Aorta (tissue), 5 donors: ENCODE measurements at regions not wholly inside any gene's neighbourhood (a gene's known extent, or its start where the extent isn't known, plus 50 kb on each side); places are given as distances from the start of the nearest gene placed in this dataset.

Source experiments
- ATAC-seq: fragments of 200-7000 bp; cut with Tn5 transposase; one replicate; pipeline ENCODE4 v1.9.1; 2022; ENCODE audit warnings: moderate library complexity; ENCODE audit not compliant: low FRiP score
- DNase-seq, 2 donors: peaks; one replicate each; pipeline ENCODE4 v3.0.0-alpha.2; 2020
- H3K27ac ChIP-seq, 2 donors: one replicate each; pipeline ENCODE4 v1.5.1; 2013; ENCODE audit warnings: low read length in 2 of 2, mild to moderate bottlenecking in 2 of 2, moderate library complexity in 2 of 2, control low read depth in 1 of 2, inconsistent platforms in 1 of 2, low read depth in 1 of 2
- H3K27me3 ChIP-seq, 2 donors: one replicate each; pipeline ENCODE4 v1.6.1; 2013; ENCODE audit warnings: control low read depth in 1 of 2, low read length in 1 of 2, mild to moderate bottlenecking in 1 of 2, moderate library complexity in 1 of 2; ENCODE audit not compliant: insufficient read depth in 2 of 2, control insufficient read depth in 1 of 2
- H3K36me3 ChIP-seq, 2 donors: one replicate each; pipeline ENCODE4 v1.6.1; 2013; ENCODE audit warnings: control low read depth in 1 of 2, low read length in 1 of 2, mild to moderate bottlenecking in 1 of 2; ENCODE audit not compliant: insufficient read depth in 2 of 2, control insufficient read depth in 1 of 2
- H3K4me1 ChIP-seq, 2 donors: one replicate each; pipeline ENCODE4 v1.6.1; 2013; ENCODE audit warnings: low read length in 2 of 2, control low read depth in 1 of 2, mild to moderate bottlenecking in 1 of 2, moderate library complexity in 1 of 2; ENCODE audit not compliant: insufficient read depth in 2 of 2, control insufficient read depth in 1 of 2
- H3K4me3 ChIP-seq, 2 donors: one replicate each; pipeline ENCODE4 v1.5.1; 2013; ENCODE audit warnings: low read length in 2 of 2, control low read depth in 1 of 2, mild to moderate bottlenecking in 1 of 2
- H3K9me3 ChIP-seq: one replicate; pipeline ENCODE4 v1.6.1; 2013; ENCODE audit warnings: mild to moderate bottlenecking, low read length; ENCODE audit not compliant: control insufficient read depth
- WGBS, 2 donors: extraction: QIAGEN DNeasy Blood & Tissue Kit; methylation state at CpG; one replicate each; pipeline ENCODE4 v1.1.7; 2013; 5-methylcytosine and 5-hydroxymethylcytosine counted together
- intact Hi-C, 2 donors: fragments of 100-400 bp; cut with DNase I; formaldehyde crosslinking; loops; one replicate each; pipeline versions ENCODE4 v1.14.2 to v1.15.0; 2022
- donor health status: healthy with polysubstance abuse.
- donor health status: Bipolar disorder and iron deficiency.
- donor health status: DM: no; HTN: no; CAD: no.
- donor health status: DM: no; HTN: no; CAD: no.
- donor health status: DM: yes; HTN: yes; CAD: no.

DNA sequence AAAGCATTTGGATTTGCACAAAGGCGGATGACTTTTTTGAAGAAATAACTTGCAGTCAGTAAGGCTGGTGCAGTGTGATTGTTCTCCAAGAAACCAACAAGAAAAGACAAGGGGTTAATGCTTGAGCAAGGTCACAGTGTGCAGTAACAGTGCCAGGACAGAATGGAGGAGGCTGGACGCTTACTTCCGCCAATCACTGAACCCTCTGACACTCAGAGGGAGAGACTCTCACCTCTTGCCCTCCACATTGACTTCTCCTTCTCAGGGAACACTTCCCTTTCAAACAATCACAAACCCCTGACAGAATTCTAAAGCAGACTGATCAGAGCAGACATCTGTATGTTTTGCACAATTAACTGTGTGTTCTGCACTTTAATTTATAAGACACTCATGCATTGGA is 228.4 kb downstream of the BLID start:
- no peak overlapping the region for H3K4me3 ChIP-seq
- H3K27ac ChIP-seq: no peak overlapping the region
- 75 to 77% methylated on average over 3 of the region's 3 CpGs for WGBS, 2 donors
- H3K36me3 ChIP-seq: no peaks in the 10 kb centered on the region
- ATAC-seq (no peak), DNase-seq (peak in 1 of 2 donors; percentile 51)
- intact Hi-C loops: no loop called here
- peaks cover 4% of the 10 kb centered on the region in 2 donors for H3K4me1 ChIP-seq
- H3K27me3 ChIP-seq: no peaks in the 10 kb centered on the region
- no peaks in the 10 kb centered on the region for H3K9me3 ChIP-seq

DNA sequence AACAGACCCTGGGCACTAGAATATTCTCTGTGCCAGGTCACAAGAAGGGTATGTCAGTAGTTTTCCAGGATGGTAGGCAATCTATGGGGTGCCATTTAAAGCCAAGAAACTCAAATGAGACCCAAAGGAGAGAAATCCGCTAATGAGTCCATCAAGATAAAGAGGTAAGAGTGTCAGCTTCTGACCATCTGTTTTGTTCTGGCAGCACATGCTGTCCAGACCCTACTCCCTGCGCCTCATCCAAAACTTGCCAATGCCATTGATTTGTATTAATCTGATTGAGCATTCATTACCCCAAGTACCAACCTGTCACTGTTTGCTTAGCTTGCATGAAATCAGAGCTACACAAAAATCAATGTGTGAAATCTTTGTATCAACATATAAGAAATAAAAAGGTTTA is 229.0 kb downstream of the BLID start:
- 97 to 98% methylated on average over 2 of the region's 2 CpGs for WGBS, 2 donors
- no peaks in the 10 kb centered on the region for H3K36me3 ChIP-seq
- H3K4me1 ChIP-seq: peaks cover 1 to 4% of the 10 kb centered on the region in 2 donors
- no peaks in the 10 kb centered on the region for H3K9me3 ChIP-seq
- ATAC-seq (no peak), DNase-seq (no peak)
- no peak overlapping the region for H3K27ac ChIP-seq
- H3K4me3 ChIP-seq: no peak overlapping the region
- H3K27me3 ChIP-seq: no peaks in the 10 kb centered on the region
- intact Hi-C loops: no loop called here

DNA sequence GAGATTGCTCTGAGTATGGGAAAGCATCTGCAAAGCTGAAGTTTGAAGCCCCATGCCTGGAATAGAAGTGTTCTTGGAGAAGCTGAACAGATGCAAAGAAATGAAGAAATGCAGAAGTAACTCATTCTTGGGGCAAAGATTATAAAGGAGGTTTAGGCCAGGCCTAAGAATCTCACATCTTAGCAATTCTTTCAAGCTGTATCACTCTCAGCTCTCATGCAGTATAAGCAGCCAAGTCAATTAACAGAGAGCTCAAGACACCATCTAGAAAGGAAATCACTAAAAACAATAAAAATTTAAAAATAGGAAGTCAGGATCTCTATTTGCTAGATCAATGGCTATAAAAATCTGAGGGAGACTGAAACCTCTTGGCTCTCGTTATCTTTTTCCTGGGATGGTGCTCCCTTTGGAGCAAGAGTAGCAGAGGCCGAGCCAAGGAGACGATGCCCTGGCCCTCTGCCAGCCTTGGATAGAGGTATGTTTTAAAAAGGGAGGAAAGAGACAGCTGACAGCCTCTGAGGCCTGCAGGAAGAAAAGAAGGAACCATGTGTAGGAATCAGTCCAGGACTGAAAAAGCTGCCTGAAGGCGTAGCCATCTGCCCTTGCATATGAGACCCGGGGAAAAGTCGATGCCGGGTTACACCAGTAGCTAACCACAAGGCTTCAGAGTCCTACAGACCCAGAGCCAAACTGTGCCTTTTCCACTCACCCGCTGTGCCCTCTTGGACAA is 229.8 kb downstream of the BLID start:
- no peaks in the 10 kb centered on the region for H3K27me3 ChIP-seq
- no peaks in the 10 kb centered on the region for H3K36me3 ChIP-seq
- WGBS, 2 donors: 46 to 47% methylated on average over 8 of the region's 8 CpGs
- ATAC-seq (no peak), DNase-seq (peak in 1 of 2 donors; percentile 57)
- intact Hi-C loops: no loop called here
- H3K4me1 ChIP-seq: peaks cover 0 to 4% of the 10 kb centered on the region in 2 donors
- H3K9me3 ChIP-seq: no peaks in the 10 kb centered on the region
- no peak overlapping the region for H3K27ac ChIP-seq
- H3K4me3 ChIP-seq: no peak overlapping the region

DNA sequence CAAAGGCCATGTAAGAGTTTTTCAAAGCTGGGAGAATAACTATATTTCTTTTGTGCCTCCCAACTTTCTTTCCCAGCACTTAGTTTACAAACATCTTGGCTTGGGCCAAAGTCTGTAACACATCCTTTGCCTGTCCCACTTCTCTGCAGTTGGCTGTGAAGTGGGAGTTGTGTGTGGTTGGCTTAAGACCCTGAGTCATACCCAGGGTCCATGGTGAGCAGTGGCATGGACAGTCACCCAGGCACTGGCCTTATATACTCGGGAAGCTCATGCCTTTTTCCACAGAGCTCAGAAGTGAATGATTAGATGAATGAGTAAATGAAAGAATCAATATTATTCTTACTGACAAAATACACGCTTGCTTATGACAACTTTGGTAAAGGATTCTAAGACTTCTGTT is 231.4 kb downstream of the BLID start:
- intact Hi-C loops: no loop called here
- 93 to 99% methylated on average over 2 of the region's 2 CpGs for WGBS, 2 donors
- DNase-seq: no peak

DNA sequence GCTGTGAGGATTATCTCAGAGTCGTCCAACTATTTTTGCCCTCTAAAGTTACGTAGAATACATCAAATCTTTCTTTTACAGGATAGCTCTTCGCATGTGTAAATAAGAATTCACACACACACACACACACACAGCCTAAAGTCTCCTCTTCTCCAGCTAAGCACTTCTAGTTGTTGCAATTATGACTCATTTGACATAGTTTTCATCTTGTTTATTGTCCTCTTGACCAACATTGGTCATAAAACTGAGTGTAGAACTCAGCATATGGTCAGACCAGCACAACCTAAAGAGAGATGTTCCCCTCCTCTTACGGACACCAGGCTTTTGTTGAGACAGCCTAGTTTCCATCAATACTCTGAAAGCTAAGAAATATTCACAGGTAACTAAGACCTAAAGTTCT is 234.2 kb downstream of the BLID start:
- DNase-seq (no peak), ATAC-seq (no peak)
- intact Hi-C loops: no loop called here
- peaks cover 0 to 4% of the 10 kb centered on the region in 2 donors for H3K4me1 ChIP-seq
- no peaks in the 10 kb centered on the region for H3K9me3 ChIP-seq
- H3K4me3 ChIP-seq: no peak overlapping the region
- no peak overlapping the region for H3K27ac ChIP-seq
- no peaks in the 10 kb centered on the region for H3K27me3 ChIP-seq
- H3K36me3 ChIP-seq: no peaks in the 10 kb centered on the region
- 95 to 96% methylated on average over 4 of the region's 4 CpGs for WGBS, 2 donors

More for the DNA sequence above, 231.4 kb downstream of the BLID start:
- no peaks in the 10 kb centered on the region for H3K9me3 ChIP-seq
- no peak for ATAC-seq
- peaks cover 0 to 4% of the 10 kb centered on the region in 2 donors for H3K4me1 ChIP-seq
- H3K36me3 ChIP-seq: no peaks in the 10 kb centered on the region
- H3K27me3 ChIP-seq: no peaks in the 10 kb centered on the region
- H3K27ac ChIP-seq: no peak overlapping the region
- H3K4me3 ChIP-seq: no peak overlapping the region

DNA sequence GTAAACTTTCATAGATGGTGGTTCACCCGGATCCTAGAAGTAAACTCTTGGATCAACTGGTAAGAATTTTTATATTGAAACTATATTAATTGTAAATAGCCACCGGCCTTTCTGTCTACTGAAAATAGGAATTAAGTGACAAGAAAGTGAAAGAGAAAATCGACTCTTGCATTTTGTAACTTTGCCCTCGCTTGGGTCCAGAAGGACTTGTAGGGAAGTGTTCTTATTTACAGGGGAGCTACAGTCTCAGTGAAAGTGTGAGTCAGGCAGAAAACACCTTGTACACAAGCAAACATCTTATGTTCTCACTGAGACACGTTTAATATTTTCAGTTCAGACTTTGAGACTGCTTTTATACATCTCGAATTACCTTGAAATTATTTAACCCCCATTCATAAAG is 238.9 kb downstream of the BLID start:
- ATAC-seq (no peak), DNase-seq (no peak)
- Histone ChIP-seq H3K4me3 (no peak overlapping the region), H3K4me1 (no peaks in the 10 kb centered on the region), H3K36me3 (no peaks in the 10 kb centered on the region), H3K27ac (no peak overlapping the region), H3K9me3 (no peaks in the 10 kb centered on the region), H3K27me3 (no peaks in the 10 kb centered on the region)
- WGBS, 2 donors: 83 to 84% methylated on average over 6 of the region's 6 CpGs
- intact Hi-C loops: no loop called here

DNA sequence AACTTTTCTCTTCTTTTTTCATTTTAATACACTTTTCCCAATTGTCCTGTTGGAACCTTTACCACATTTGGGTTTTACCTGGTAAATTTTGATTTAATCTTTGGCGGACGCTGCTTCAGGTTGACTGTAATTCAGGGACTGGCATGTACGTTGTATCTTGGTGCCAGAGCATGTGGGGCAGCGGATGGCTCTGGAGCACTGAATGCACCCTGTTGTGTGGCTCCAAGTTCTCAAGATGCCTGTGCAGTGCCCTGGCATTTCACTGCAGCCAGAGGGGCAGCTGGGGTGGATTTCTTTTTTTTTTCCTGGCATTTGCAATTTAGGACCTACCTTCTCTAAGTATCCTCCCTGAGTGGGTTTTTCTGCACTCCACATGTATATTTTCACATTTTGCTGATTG is 242.2 kb downstream of the BLID start:
- Histone ChIP-seq H3K27ac (no peak overlapping the region), H3K4me1 (peaks cover 5 to 6% of the 10 kb centered on the region in 2 donors), H3K4me3 (no peak overlapping the region), H3K27me3 (no peaks in the 10 kb centered on the region), H3K36me3 (no peaks in the 10 kb centered on the region), H3K9me3 (no peaks in the 10 kb centered on the region)
- 81% methylated on average over 4 of the region's 4 CpGs for WGBS, 2 donors
- no peak for ATAC-seq
- DNase-seq: no peak
- intact Hi-C loops: no loop called here

DNA sequence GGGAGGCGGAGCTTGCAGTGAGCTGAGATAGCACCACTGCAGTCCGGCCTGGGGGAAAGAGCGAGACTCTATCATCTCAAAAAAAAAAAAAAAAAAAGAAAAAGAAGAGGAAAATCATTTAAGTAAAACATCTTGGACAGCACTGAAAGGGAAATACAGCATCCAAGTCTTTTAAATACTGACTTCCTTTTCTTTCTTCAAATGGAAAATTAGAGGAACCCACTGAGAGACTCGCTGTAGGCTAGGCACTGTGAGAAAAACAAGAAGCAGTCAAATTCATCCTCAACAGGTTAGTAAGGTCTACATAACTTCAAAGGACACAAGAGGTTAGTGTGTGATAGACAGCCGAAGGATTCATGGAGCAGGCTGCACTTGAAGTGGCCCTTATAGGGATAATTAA is 243.7 kb downstream of the BLID start:
- 92 to 94% methylated on average over 5 of the region's 5 CpGs for WGBS, 2 donors
- no peak overlapping the region for H3K4me3 ChIP-seq
- H3K27ac ChIP-seq: no peak overlapping the region
- no peaks in the 10 kb centered on the region for H3K36me3 ChIP-seq
- DNase-seq (no peak), ATAC-seq (no peak)
- H3K4me1 ChIP-seq: peaks cover 5 to 6% of the 10 kb centered on the region in 2 donors
- no peaks in the 10 kb centered on the region for H3K27me3 ChIP-seq
- no peaks in the 10 kb centered on the region for H3K9me3 ChIP-seq
- intact Hi-C loops: no loop called here

DNA sequence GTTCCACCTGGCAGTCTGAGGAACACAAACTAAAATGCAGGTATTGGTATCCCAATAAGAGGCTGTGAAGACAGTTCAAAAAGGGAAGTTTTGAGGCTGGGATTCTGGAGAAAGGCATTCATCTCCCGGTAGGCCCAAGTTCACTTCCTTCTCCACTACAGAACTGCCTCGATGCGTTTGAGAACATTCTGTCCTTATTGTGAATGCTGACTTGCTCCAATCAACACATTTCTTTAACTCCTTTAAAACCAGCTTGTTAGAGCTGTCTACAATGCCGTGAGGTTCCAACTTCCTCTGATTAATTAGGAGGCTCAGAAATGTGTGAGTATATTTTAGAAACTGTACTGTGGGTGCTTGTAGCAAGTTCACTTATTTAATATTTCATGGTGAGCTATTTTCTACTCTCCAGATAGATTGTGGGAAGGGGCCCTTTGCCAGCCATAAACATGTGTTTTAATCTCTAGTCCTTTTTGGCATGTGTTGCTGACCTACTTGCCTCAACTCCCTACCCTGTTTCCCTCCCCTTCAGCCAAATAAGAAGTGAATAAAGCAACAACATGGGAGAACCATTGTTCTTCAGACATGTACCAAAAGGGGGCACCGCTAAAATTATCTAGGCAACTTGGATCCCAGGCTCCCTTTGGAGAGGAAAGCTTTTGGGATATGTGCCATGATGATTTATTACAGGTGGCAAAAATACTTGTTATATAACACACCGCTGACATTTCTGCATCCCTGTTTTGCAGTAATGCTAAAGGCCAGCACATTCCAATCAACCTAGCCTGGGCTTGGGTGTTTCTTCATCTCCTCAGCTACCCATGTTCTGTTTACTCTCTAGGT is 245.6 kb downstream of the BLID start:
- Histone ChIP-seq H3K27me3 (no peaks in the 10 kb centered on the region), H3K27ac (peak overlapping the region in 1 of 2 donors; percentile 71), H3K9me3 (no peaks in the 10 kb centered on the region), H3K4me3 (no peak overlapping the region), H3K4me1 (peaks cover 5 to 6% of the 10 kb centered on the region in 2 donors), H3K36me3 (no peaks in the 10 kb centered on the region)
- peak; percentile 55 for ATAC-seq
- no peak for DNase-seq
- WGBS, 2 donors: 3 to 7% methylated on average over 6 of the region's 6 CpGs
- intact Hi-C loops: no loop called here
